HG03571 (cell line): ENCODE measurements at regions not wholly inside any gene's neighbourhood (a gene's known extent, or its start where the extent isn't known, plus 50 kb on each side); places are given as distances from the start of the nearest gene placed in this dataset.

Source experiments
- ATAC-seq: cut with Tn5 transposase; IDR thresholded peaks from one replicate; pipeline ENCODE4 v1.9.1; 2021; ENCODE audit not compliant: unreplicated experiment

DNA sequence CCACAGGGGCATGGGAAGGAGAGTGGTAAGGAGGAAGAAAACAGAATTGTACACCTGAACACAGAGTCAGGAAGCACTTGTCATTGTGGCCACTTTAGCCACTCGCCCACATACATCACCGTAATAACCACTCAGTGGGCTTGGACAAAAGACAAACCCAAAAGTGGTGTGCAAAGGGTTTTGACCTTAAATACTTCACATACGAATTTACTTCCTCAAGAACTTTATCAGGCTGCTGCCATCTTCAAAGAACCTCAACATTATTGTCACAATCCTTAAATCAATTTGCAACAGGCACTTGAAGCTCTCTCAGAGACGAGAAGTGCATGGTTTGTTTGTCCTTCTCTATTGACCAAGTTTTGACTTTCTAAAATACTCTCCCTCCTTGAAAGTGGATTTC, 187.3 kb upstream of the EGLN3 start:
- ATAC-seq: no peak

DNA sequence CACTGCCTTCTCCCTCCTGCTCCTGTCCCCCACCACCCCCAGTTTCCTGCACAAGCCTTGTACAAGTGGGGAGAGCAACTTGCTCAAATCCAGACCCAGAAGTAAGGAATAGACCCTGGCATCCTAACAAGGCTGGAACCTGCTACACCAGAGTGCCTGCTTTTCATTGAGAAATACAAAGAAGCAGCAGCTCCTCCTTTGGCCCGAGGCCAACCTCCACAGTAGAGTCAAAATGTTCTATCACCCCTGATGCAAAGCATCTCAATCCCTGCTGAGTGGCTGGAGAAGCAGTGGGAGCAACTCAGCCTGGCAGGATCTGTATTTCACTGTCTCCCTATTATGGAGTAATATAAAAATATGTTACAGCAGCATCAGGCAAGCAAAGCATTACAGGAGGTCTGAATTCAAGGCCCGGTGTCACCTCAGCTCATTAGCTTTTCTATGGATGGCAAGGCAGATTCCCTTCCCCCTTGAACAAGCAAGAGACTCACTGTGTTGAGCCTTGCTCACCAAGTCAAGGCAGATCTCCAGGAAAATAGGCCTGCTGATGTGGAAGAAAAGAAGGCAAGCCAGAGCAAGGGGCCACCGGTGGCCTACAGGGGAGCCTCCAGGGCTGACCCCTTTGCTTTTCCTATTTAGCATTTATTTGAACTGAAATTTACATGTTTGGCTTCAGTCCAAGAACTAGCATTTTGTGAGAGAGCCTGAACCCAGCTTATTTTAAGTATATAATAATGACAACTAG, 186.3 kb upstream of the EGLN3 start:
- ATAC-seq: no peak

DNA sequence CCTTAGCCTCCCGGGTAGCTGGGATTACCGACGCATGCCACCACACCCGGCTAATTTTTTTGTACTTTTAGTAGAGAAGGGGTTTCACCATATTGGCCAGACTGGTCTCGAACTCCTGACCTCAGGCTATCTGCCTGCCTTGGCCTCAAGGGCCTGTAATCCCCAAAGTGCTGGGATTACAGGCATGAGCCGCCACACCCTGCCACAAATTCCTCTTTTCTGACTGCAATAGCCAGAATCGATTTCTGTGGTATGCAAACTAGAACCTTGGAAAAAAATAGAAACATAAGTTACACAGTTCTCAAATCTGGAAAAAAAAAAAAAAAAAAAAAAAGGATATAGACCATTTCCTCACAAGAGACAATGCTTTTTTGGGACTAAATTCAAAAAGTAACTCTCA, 184.6 kb upstream of the EGLN3 start:
- no peak for ATAC-seq

DNA sequence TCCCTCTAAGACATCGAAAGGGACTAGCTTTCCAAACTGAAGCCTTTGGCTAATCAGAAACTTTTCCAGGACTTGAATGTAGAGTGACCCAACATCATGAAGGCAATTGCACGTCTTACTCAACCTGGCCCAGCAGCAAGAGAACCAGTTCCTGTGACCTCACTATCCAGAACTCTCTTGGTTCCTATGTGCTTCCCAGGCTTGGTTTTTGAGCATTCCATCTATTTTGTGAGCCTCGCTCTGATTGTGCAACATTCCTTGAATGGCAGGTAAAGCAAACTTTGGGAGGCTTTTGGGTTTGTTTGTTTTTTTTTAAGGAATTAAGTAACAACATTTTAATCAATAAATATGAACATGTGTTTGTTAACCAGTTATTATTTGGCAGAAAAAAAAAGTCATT, 183.6 kb upstream of the EGLN3 start:
- no peak for ATAC-seq

DNA sequence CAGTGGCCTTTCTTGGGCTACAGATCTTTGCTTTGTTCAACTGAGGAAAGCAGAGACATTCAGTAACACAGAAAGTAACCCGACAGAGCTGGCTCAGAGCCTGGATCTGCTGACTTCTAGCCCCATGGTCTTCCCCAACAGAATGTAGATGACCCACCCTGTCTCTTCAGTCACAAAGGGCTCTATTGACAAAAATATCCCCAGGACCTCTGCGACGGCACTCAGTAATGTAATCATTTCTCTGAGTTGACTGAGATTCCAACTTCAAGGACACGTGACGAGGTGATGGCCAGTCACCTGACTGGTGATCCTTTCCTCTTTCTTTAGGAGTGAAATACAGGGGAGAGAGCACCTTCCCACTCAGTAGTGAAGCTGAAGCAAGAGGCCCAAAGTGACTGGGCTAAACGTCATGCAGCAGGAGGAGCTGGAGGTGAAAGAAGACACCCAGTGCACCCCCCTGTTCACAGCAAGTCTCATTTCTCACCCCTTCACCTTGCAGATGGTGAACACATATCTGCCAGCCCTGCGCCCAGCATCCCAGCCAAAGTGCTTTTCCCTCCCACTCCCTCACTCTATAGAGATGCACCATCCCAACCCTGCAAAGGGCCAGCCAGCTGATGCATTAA, 179.2 kb upstream of the EGLN3 start:
- no peak for ATAC-seq

DNA sequence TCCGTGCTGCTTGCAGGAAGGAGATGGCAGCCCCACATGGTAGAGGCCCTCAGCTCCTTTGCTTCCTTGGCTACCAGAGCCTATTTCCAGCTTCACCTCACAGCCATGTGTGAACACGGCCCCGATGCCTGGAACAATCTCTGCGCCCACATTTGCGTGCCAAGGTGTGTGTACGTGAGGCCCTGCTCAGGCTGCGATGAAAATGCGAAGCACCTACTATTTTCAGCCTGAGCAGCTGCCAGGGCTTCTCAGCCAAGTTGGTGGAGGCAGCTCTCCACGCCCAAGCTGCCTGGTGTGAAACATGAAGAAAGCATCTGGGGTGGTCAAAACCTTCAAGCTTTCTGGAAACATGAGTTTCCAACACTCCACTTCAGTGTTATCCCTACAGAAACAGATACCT, 177.8 kb upstream of the EGLN3 start:
- ATAC-seq: no peak

DNA sequence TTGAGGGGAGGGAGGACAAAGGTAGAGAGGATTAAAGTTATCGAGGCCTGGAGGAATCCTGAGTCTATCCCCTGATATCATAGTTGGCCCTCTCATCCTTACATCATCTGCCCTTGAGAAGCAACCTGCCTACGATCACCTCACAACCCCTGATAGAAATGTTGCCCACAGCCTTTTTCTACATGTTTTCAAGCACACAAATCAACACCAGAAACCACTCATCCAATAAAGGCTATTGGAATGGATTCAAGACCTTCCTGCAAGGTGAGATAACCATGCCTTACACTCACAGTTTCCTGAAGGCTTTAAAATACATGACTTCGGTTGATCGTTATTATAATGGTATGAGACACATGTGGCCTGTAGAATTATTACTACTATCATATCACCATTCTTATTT, 175.7 kb upstream of the EGLN3 start:
- ATAC-seq: no peak

DNA sequence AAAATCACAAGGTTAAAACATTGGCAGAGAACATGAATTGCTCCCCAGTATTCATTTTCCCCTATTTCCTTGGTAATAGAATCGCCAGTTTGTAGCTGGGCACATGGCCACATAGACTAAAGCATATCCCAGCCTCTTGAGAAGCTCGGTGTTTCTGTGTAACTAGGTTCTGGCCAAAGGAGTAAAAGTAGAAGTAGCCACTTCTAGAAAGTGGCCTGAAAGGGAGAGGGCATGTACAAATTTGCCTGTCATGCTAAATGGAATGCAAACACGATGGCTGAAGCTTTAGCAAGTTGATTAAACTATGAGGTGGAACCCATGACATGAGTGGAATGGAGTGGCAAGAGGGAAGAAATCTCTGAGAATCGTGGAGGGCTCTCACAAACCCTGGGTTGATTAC, 173.7 kb upstream of the EGLN3 start:
- ATAC-seq: no peak

DNA sequence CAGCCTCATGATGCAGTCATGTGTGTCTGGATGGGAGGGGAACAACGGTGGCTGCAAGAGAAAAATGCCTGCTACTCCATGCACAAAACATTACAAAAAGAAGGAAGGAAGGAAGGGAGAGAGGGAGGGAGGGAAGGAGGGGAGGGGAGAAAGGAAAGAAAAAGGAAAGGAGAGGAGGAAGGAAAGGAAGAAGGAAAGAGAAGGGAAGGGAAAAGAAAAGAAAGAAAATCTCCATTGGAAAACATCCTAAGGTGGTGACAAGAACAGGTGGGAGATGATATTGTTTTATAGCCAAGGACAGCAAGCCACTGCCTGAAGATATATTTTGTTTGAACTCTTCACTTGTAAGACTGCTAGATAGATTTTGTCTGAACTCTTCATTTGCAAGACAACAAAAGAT, 171.8 kb upstream of the EGLN3 start:
- ATAC-seq: no peak

DNA sequence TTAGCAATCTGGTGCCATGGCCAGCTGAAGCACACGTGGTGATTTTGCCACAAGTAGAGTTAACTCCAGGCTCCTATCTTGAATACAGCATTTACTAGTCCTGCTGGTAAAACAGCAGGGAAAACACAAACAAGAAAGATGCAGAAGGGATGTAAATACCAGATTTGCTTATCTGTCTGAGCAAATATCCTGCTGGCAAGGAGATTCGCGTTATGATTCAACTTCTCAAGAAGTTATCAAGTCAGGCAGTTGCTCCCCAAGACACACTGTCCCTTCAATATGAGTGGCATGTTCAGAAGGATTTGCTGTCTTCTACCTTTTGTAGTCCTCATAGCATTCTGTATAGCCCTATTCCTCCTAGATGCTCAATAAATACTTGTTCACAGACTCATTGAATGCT, 171.2 kb upstream of the EGLN3 start:
- no peak for ATAC-seq

DNA sequence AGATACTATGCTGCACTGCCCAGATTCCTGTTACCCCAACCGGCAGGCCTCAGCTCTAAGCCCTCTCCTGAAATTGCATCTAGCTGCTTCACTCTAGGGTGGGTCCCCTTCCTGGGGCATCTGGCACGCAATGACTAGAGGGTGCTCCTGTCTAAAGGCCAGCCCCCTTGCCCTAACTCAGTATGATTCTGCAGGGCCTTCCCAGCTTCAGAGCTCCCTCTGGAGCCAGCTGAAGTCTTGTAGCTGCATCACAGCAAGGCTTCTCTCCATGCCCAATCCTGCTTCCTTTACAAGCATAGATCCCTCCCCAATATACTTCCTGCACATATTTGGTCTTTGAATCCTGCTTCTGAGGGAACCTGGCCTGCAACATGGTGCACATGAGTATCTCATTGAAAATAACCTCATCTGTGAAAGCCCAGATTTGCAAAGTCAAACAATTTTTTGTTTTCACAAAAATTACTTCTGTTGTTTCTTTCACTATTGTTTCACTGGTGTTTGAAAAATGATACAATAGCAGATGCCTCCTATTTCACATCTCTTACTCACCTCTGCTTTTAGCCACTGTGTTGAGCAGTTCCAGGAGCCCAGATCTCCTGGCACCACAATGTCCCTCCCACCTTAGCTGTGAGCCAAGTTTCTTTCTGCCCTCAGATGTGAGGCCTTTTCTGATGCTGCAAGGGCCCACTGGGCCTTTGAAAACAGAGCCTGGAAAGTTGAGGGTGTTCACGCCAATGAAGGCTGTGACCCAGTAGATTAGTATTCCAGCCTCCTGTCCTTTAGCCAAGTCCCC, 169.5 kb upstream of the EGLN3 start:
- no peak for ATAC-seq

DNA sequence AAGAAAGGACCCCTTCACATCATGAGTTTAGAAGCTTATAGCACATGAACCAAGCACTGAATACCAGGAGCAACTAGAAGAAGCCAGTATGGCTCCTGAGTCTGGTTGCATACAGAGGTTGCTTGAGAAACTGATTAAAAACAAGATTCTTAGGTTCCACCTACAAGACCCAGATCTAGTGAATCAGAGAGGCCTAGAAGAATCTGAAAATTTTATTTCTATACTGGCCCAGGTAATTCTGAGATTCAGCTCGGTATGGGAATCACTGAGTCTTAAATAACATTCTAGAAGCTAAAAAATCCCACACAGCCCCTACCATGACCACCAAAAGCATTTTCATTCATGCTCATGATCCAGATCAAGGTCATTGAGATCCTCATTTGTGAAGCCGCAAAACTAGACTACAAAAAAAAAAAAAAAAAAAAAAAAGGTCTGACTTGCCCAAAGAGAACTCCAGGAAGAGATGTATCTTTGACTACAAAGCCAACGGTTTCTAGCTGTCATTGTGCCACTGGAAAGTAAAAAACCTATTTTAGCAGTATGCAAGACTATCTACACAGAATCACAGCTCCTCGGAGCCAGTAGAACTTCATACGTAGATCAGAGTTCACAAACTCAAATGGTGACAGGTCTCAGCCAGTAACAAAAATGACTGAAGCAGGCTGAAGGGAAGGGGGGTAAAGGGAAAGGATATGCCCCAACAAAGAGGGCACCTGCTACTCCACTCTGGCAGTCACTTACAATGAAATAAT, 168.4 kb upstream of the EGLN3 start:
- ATAC-seq: no peak

DNA sequence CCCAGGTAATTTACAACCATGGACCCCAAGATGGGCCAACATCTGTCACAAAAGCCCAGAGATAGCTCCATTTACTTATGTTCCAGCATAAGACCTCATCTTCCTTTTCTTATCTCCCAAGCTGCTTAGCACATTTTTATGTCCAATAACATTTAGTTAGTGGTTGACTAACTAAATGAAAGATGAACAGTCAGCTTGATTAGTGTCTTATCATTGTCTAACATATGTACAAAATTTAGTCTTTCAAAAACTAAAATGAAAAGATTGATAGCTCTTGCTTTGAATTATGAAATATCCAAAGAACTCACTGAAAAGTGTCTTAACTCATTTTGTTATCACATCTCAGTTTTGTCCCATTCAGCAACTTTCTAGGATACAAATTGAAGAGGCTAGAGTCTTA, 163.1 kb upstream of the EGLN3 start:
- no peak for ATAC-seq

DNA sequence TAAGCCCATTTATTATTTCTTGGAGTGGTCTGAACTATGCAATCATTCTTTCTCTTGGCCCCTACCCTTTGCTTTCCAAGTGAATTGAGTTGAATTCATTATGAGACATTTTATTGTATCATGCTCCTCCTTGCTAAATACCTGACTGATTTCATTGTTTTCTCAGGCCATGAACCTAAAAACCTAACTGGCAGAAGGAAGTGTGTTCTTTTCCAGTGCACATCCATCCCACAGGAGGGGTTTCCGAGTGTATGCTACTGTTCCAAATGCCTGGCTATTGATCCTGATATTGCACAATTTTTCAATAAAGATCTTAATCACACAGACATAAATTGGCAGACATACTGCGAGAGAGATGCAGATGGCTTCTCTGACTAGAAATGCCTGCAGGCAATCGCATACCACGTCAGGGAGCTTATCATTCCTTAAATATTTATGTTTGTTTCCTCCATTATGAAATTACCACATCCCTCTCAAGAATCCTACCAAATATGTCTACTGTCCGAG, 162.2 kb upstream of the EGLN3 start:
- ATAC-seq: no peak

DNA sequence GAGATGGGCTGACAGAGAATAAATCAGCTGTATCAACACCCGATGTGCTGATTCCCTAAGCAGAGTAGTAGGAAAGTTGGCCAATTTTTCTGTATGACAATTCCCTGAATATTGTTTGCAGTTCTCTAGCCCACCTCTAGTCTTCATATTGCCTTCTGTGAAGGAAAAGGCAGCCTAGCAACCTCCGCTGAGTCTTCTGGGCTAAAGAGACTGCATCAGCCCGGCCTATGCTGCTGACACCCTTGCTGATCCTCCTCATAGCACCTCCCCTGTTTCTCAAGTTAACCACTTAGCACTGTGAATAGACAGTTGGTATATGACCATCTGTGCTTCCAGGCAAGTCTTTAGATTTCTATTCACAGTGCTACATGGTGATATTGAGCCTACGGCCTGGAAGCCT, 161.1 kb upstream of the EGLN3 start:
- ATAC-seq: no peak

DNA sequence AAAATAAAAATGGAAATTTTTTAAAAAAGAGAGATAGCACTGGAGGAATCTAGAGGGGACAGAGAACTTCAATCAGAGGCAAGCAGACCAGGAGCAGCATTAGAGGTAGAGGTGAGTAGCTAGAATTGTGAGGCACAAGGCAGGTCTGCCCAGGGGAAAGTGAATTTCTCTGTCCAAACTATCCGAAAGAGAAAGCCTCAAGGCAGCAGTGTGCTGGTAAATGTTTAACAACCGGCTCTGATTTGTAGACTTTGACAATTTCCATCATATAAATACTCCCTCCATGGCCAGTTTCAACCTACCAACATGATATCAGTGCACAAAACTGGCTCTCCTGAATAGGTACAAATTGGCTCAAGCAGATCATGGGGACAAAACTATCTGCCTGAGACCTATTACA, 160.6 kb upstream of the EGLN3 start:
- no peak for ATAC-seq

DNA sequence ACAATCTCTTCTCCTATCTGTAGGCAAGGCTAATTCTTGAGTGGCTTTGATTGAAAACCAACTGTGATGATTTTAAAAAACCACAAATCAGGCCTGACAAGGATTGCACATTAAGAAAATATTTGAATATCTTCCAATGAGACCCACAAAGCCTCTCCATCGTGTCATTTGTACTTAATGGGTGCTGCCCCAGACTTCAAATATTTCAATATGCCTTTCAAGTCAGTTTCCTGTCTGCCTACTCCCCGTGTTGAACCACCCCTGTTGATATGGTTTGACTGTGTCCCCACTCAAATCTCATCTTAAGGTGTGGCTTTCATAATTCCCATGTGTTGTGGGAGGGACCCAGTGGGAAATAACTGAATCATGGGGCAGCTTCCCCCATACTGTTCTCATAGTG, 159.7 kb upstream of the EGLN3 start:
- no peak for ATAC-seq

DNA sequence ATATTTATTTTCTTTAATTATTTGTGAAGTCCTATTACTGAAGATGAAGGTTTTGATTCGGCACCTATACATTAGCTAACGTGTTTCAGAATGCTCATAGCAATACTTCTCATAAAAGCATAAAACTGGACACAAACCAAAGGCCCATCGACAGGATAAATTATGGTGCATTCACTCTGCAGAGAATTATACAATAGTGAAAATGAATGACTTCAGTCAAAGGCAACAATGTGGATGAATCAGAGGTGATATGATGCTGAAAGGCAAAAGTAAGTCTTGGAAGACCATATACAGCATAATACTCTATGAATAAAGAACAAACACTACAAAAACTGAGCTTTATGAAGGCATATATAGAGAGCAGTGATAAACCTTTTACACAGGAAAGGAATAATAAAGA, 156.6 kb upstream of the EGLN3 start:
- no peak for ATAC-seq

DNA sequence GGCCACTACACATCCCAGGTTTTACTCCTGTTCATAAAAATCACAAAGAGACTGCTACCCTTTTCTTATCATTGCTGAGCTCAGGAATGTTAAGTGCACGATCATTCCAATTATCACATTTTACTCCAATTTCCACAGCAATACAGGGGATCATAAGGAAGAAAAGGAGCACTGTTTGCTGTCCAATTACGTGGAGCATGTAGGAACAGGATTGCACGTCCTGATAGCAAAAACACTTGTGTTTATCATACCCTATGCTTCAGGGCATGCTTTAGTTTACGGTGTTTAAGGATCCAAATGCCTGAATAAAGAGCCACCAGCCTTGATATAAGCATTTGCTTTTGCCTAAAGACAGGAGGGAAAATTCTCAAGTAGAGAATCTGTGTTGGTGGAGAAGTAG, 155.4 kb upstream of the EGLN3 start:
- ATAC-seq: no peak

DNA sequence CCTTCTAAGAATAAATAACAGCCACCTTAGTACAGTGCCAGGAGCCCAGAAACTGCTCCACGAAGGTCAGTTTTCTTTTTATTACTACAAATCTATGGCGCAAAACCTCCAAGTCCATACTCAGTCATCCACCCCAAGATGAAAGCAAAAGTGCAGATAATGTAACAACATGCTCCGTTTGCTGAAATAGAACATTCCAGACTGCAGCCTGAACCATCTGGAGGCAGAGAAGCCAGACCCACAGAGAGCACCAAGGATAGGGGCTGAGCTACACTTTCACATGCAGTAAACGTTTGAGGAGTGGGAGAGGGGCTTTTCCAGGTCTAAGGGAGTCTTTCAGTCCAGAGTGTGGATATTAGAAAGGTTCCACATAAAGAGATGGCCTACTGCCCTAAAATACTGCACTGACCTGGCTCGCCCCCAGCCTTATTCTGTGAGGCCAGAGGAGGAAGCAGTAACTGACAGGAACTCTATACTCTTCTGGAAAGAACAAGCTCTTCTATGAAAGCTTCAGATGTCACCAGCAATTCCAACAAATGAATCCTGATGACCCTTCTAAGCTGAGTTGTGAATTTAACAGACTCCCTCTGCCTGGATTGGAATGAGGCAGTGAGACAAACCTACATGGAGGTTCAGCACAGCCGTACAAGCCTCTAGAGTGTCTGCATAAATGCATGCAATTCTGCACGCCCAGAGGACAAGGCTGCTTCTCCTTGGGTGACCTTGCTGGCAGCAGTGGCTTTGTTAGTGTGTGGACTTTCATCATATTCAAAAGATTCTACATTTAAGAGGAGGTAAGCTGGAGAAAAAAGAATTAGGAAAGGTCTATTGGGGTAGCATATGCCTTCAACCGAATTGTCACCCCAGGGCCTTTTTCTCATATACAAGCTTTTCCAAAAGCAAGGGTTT, 153.9 kb upstream of the EGLN3 start:
- ATAC-seq: no peak
